ENCODE measurements at regions not wholly inside any gene's neighbourhood (a gene's known extent, or its start where the extent isn't known, plus 50 kb on each side); places are given as distances from the start of the nearest gene placed in this dataset.

DNA sequence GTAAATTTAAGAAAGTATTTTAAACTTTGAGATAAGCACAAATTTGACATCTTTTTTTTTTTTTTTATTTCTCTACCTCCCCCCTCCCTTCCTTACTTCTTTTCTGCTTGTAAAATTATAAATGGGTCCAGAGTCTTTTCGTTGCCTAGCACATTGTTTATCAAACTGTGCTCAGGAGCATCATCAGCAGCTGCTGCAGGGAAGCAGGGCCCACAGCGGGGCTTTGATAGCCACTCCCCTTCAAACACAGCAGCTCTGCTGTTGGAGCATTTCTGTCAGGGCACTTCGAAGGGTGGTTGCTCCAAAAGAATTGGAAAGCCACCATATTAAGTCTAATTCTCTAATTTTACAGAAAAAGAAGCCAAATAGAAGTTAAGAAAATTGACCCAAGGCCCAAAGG, 588.3 kb downstream of the SPRY1 start:
- peaks cover 0 to 1% of the 10 kb centered on the region in 2 donors for H3K9me3 Mint-ChIP-seq
- H3K4me1 Mint-ChIP-seq (ENCODE audit: low read depth in 2 of 2), result no peaks in the 10 kb centered on the region
- no peak overlapping the region for H3K4me3 Mint-ChIP-seq
- H3K36me3 Mint-ChIP-seq (ENCODE audit: insufficient read depth), result no peaks in the 10 kb centered on the region
- ATAC-seq (replicated peaks), result no peak
- no peak overlapping the region for H3K27ac Mint-ChIP-seq
- H3K27me3 Mint-ChIP-seq, result no peaks in the 10 kb centered on the region
- no peak for DNase-seq

DNA sequence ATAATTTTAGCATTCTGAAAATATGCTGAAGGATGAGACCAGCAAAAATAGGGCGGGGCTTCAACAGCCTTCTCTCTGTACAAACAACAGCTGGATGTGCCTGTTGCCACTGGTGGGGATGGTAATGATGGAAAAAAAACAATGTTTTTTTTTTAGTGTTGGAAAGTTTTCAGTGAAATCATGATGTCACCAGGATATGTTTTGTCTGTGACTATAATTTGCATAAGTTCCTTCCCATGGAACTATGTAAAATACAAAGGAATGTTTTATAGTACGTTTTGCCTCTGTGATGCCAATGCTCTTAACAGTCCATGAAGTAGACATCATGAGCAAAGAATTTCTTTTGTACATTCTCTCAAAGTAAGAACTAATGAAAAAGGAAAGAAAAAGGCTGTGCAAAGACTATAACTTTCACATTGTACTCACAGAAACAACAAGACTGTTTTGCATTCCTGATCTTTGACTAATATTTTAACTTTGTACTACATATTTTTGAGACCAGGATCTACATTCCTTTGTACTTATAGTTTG, 589.7 kb downstream of the SPRY1 start:
- Mint-ChIP-seq H3K36me3 (ENCODE audit: insufficient read depth) (no peaks in the 10 kb centered on the region), H3K9me3 (peaks cover 0 to 2% of the 10 kb centered on the region in 2 donors), H3K4me3 (no peak overlapping the region), H3K27me3 (no peaks in the 10 kb centered on the region), H3K27ac (no peak overlapping the region), H3K4me1 (ENCODE audit: low read depth in 2 of 2) (no peaks in the 10 kb centered on the region)
- ATAC-seq (replicated peaks), result no peak
- no peak for DNase-seq

DNA sequence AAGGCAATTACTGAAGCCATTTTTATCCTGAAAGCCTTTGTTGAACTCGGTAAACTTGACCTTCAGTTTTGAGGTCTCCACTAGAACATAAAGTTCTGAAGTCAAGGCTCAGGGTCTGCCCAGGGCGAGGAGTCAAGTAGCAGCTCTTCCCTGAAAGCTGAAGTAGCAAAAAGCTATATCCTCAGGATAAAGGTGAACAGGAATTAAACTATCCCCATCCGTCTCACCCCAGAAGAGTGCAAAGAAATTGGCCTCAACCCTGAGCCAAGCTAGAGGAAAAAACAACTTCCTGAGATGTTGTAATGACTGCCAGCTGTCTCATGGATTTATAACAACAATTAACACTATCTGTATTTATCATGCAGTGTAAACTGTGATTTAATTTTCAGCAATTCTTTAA, 590.8 kb downstream of the SPRY1 start:
- H3K9me3 Mint-ChIP-seq, result peaks cover 0 to 2% of the 10 kb centered on the region in 2 donors
- DNase-seq (no peak), ATAC-seq (replicated peaks) (no peak)
- no peak overlapping the region for H3K27ac Mint-ChIP-seq
- no peaks in the 10 kb centered on the region for H3K4me1 Mint-ChIP-seq (ENCODE audit: low read depth in 2 of 2)
- no peak overlapping the region for H3K4me3 Mint-ChIP-seq
- no peaks in the 10 kb centered on the region for H3K36me3 Mint-ChIP-seq (ENCODE audit: insufficient read depth)
- H3K27me3 Mint-ChIP-seq, result no peaks in the 10 kb centered on the region

DNA sequence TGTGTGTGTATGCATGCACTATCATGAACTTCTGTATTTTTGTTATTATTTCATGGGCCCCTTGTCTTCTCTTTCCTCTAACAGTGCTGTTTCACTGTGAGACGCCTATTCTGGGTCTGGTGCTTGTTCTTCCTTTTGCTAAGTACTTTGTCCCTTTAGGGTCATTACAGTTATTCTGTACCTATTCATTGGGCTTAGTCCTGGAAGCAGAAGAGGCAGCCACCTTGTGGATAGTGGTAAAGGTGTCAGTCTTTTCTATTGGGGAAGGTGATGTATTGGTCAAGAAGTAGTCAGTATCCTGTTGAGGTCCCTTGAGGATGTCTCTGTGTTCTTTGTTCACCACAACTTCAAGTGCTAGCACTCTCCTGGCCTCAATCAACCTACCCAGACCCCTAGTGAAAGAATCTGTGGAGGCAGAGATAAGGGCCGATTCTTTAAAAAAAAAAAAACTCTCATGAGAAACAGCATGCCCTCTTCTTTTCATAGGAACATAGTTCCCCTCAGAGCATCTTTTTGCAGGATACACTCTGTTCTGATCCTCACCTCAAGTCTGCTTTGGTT, 593.8 kb downstream of the SPRY1 start:
- Mint-ChIP-seq H3K4me1 (ENCODE audit: low read depth in 2 of 2) (no peaks in the 10 kb centered on the region), H3K4me3 (no peak overlapping the region), H3K9me3 (peaks cover 0 to 3% of the 10 kb centered on the region in 2 donors), H3K27me3 (no peaks in the 10 kb centered on the region), H3K27ac (no peak overlapping the region), H3K36me3 (ENCODE audit: insufficient read depth) (no peaks in the 10 kb centered on the region)
- ATAC-seq (replicated peaks) (no peak), DNase-seq (no peak)

DNA sequence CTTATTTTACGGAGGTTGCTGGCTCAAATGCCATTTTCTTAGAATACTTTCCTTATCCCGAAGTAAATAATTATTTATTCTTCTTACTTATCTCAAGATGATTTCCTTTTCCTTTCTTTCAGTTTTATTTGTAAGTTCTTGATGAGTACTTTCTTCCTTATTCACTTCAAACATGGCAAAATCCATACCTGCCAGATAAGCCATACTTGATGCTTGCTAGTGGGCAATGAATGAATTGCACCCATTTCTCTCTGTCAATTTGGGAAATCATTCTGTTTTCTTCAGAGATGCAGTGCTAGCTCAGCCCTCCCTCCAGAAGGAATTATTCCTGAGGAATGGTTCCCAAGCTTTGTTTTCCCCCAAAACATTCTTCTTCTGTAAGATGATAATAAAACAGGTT, 598.3 kb downstream of the SPRY1 start:
- H3K27ac Mint-ChIP-seq, result no peak overlapping the region
- ATAC-seq (replicated peaks) (no peak), DNase-seq (no peak)
- H3K4me3 Mint-ChIP-seq, result no peak overlapping the region
- no peaks in the 10 kb centered on the region for H3K4me1 Mint-ChIP-seq (ENCODE audit: low read depth in 2 of 2)
- H3K36me3 Mint-ChIP-seq (ENCODE audit: insufficient read depth), result no peaks in the 10 kb centered on the region
- H3K9me3 Mint-ChIP-seq, result peaks cover 0 to 2% of the 10 kb centered on the region in 2 donors
- H3K27me3 Mint-ChIP-seq, result no peaks in the 10 kb centered on the region

DNA sequence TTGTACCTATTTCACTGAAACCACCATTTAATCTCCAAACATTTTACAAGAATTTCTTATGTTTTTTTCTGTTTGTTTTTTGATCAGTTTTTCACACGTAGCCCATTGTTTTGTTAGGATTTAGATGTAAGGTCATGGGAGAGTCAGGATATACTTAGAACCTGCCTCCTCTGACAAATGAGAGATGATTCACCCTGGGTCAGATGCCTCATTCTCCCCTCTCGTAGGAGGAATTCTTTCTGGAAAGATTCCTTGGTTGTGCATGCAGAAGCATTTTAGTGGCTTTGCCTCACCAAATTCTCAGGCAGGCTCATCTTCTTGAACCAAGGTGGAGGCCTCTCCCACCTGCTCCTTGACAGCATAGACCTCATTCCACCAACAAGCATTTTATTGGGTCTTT, 599.3 kb downstream of the SPRY1 start:
- ATAC-seq (replicated peaks) (no peak), DNase-seq (no peak)
- Mint-ChIP-seq H3K4me1 (ENCODE audit: low read depth in 2 of 2) (no peaks in the 10 kb centered on the region), H3K36me3 (ENCODE audit: insufficient read depth) (no peaks in the 10 kb centered on the region), H3K27ac (no peak overlapping the region), H3K9me3 (peaks cover 0 to 1% of the 10 kb centered on the region in 2 donors), H3K27me3 (no peaks in the 10 kb centered on the region), H3K4me3 (no peak overlapping the region)

DNA sequence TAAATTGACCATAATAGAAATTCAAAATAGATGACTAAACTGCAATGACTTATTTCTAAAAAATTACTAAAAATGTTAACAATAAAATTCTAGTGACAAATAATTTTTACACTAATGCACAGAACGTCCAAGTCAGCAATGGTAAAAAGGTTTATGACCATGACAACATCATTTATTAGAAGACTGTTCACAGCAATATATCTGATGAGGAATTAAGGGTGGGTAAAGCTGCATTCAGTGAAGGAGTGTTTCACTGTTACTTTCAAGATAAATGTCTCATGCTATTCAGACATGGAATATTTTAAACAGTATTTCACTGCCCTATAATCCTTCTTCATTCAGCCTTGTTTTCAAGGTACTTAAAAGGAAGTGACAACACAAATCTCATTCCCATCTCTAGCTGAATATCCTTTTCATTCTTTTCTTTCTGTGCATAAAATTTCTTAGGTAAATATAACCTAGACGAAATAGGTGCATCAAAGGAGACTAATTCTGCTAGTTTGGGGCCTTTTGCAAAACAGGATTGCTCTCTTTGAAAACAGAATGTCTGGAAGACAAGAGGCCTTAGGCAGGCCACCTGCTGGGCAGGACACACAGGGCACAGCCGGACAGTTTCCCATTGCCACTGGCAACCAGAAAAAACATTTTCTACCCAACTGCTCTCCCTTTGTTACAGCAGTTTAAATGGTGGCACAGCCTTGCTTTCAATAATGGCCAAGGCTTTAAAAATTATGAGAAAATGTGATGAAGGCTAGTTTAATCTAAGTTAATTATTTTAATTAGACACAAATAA, 600.3 kb downstream of the SPRY1 start:
- no peak overlapping the region for H3K27ac Mint-ChIP-seq
- H3K9me3 Mint-ChIP-seq, result peaks cover 0 to 1% of the 10 kb centered on the region in 2 donors
- DNase-seq (no peak), ATAC-seq (replicated peaks) (no peak)
- no peaks in the 10 kb centered on the region for H3K27me3 Mint-ChIP-seq
- no peaks in the 10 kb centered on the region for H3K4me1 Mint-ChIP-seq (ENCODE audit: low read depth in 2 of 2)
- no peak overlapping the region for H3K4me3 Mint-ChIP-seq
- H3K36me3 Mint-ChIP-seq (ENCODE audit: insufficient read depth), result no peaks in the 10 kb centered on the region

DNA sequence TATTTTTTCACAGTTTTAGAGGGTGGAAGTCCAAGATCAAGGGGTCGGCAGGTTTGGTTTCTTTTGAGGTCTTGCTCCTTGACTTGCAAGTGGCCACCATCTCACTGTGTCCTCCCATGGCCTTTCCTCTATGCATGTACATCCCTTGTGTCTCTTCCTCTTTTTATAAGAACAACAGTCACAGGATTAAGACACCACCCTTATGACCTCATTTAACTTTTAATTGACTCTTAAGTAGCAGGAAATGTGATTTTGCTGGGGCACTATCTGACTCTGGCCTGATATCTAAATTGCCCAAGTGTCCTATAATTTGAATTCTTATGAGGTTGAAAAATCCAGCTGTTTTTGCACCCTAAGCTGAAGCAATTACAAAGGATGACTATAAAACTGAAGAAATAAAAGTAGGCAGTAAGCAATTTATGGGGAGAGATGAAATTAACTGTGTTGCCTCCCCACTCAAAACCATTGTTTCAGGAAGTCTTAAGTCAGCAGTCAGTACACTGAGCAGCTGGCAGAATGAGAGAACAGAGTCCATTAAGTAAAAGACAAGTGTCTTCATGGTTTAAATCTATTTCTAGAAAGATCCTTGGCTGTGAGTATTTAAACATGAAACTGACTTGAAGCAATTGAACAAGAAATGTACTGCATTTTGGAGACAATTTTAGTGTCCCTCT, 601.3 kb downstream of the SPRY1 start:
- H3K27me3 Mint-ChIP-seq, result no peaks in the 10 kb centered on the region
- H3K4me1 Mint-ChIP-seq (ENCODE audit: low read depth in 2 of 2), result no peaks in the 10 kb centered on the region
- H3K27ac Mint-ChIP-seq, result no peak overlapping the region
- no peak overlapping the region for H3K4me3 Mint-ChIP-seq
- no peak for DNase-seq
- H3K9me3 Mint-ChIP-seq, result peaks cover 0 to 1% of the 10 kb centered on the region in 2 donors
- no peaks in the 10 kb centered on the region for H3K36me3 Mint-ChIP-seq (ENCODE audit: insufficient read depth)
- ATAC-seq (replicated peaks), result no peak

DNA sequence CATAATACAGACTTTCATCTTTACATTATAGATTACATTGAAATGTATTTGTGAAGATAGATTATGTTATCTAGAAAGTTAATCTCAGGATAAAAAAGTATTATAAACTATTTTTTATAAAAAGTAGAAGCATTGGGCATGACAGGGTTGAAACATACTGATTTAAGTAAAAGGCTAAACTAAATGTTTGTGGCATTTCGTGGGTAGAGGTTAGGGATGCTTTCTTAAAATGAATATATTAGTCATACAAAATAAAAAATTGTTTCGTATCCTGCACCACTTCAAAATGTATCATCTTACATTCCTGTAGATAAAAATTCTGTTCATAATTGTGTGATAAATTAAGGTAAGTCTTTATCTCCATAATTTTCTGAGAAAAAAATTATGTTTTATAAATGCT, 603.6 kb downstream of the SPRY1 start:
- no peak for ATAC-seq (replicated peaks)
- DNase-seq, result no peak
- Mint-ChIP-seq H3K27ac (no peak overlapping the region), H3K4me3 (no peak overlapping the region), H3K27me3 (no peaks in the 10 kb centered on the region), H3K36me3 (ENCODE audit: insufficient read depth) (no peaks in the 10 kb centered on the region), H3K9me3 (no peaks in the 10 kb centered on the region), H3K4me1 (ENCODE audit: low read depth in 2 of 2) (no peaks in the 10 kb centered on the region)

DNA sequence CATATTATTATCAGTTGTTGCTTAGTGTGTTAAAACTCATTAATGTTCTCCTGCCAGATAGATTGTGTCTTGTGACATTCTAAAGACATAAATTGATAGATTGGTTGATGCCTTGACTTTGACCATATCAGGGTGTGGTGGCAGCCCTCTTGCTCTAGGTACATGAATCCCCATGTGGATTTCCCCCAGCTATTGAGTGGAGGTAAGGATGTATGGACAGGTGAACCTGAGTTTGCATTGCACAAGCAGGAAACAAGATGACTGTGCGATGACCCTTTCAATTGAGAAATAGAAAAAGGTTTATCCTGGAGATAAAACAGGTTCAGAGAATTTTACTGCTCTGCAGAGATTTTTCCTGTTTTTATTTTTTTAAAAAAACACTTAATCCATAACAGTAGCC, 619.2 kb downstream of the SPRY1 start:
- Mint-ChIP-seq H3K36me3 (ENCODE audit: insufficient read depth) (no peaks in the 10 kb centered on the region), H3K9me3 (peaks cover 0 to 6% of the 10 kb centered on the region in 2 donors), H3K4me1 (ENCODE audit: low read depth in 2 of 2) (no peaks in the 10 kb centered on the region), H3K4me3 (no peak overlapping the region), H3K27me3 (no peaks in the 10 kb centered on the region), H3K27ac (no peak overlapping the region)
- ATAC-seq (replicated peaks), result no peak
- no peak for DNase-seq

DNA sequence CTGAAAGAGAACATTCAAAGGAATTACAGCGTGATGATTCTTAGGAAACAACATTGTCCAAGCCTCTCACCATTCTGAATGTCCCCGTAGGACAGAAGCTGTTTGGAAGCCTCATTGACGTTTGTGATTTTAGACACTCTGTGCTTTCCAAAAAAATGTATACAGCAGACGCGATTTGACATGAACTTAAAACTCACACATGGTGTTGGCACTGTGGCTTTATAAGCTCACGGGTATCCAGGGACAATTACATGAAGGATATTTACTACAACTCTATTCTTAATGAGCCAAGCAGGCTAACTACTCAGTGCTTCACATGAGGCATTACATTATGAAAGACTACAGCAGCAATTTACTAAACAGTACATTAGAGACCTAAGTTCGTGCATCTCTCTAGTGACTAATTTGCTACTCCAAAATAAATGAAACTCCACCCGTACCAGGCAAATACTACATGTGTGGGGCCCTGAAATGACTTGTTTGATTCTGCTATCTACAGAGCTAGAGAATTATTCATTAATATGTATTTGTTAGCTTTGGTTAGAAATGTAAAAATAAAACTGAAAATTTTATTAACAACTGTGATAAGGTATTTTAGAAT, 620.7 kb downstream of the SPRY1 start:
- Mint-ChIP-seq H3K4me1 (ENCODE audit: low read depth in 2 of 2) (no peaks in the 10 kb centered on the region), H3K9me3 (no peaks in the 10 kb centered on the region), H3K27ac (no peak overlapping the region), H3K4me3 (no peak overlapping the region), H3K27me3 (no peaks in the 10 kb centered on the region), H3K36me3 (ENCODE audit: insufficient read depth) (no peaks in the 10 kb centered on the region)
- DNase-seq, result no peak
- no peak for ATAC-seq (replicated peaks)

DNA sequence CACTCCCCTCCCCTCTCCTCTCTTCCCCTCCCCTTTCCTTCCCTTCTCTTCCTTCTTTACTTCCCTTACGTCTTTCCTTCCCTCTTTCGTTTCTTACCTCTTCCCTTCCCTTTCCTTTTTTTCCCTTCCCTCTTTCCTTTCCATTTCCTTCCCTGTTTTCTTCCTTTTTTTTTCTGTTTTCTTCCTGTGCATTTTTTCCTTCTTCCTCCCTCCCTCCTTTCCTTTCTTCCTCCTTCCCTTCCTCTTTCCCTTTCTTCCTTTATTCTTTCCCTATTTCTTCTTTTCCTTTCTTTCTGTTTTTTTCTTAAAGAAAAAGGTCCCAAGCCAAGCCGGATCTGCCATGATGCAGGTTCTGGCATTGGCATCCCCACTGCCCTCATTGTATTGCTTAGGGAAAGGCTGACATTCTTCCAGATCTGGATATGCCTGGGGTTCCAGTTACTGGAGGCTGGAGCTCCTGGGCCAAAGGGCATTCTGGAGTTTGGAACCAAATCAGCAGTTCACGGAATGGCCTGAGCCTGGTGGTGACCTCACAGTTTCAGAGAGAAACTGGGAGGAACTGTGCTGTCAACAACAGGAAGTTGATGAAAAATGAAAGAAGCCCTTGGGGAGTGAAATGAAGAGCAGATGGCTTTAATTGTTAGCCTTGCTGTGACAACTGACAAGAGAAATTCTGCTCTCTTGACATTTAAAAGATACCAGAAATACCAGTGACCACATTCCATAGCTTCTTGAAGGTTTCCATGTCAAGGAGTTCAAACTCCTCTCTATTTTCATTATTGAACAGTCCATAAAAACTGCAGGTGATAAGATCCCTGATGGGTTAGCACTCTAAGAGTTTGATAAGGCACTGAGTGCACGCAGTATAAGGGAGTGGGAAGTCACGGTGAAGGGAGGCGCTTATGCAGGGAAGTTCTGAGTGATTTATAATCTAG, 622.1 kb downstream of the SPRY1 start:
- ATAC-seq (replicated peaks), result no peak
- Mint-ChIP-seq H3K36me3 (ENCODE audit: insufficient read depth) (no peaks in the 10 kb centered on the region), H3K27me3 (no peaks in the 10 kb centered on the region), H3K9me3 (no peaks in the 10 kb centered on the region), H3K4me1 (ENCODE audit: low read depth in 2 of 2) (no peaks in the 10 kb centered on the region), H3K27ac (no peak overlapping the region), H3K4me3 (no peak overlapping the region)
- DNase-seq, result no peak
